WERI-Rb-1 (cell line): ENCODE measurements at regions not wholly inside any gene's neighbourhood (a gene's known extent, or its start where the extent isn't known, plus 50 kb on each side); places are given as distances from the start of the nearest gene placed in this dataset.

Experiments
- DNase-seq: peaks from one replicate; pipeline ENCODE4 v3.0.0-alpha.2; 2020
- H3K27ac ChIP-seq: fragments of 250-450 bp; sonication (Bioruptor Pico); 2 replicates; pipeline ENCODE4 v1.5.1; 2020; ENCODE audit warnings: mild to moderate bottlenecking, moderate library complexity
- H3K27me3 ChIP-seq: fragments of 250-450 bp; sonication (Bioruptor Pico); 2 replicates; pipeline ENCODE4 v1.5.1; 2021; ENCODE audit warnings: mild to moderate bottlenecking, low read depth, moderate library complexity; ENCODE audit not compliant: insufficient read depth, severe bottlenecking
- H3K36me3 ChIP-seq: fragments of 250-450 bp; sonication (Bioruptor Pico); 2 replicates; pipeline ENCODE4 v1.5.1; 2020; ENCODE audit warnings: mild to moderate bottlenecking, moderate library complexity
- H3K4me3 ChIP-seq: 2 replicates; pipeline ENCODE4 v1.5.1; 2011; ENCODE audit warnings: low read depth, mild to moderate bottlenecking, control low read depth, low read length
- H3K9me3 ChIP-seq: fragments of 250-450 bp; sonication (Bioruptor Pico); 2 replicates; pipeline ENCODE4 v1.5.1; 2021; ENCODE audit warnings: mild to moderate bottlenecking, moderate library complexity; ENCODE audit not compliant: severe bottlenecking
- CTCF ChIP-seq: IDR thresholded peaks from 2 replicates; pipeline ENCODE4 v1.5.1; 2011; ENCODE audit warnings: low read depth, mild to moderate bottlenecking, control low read depth, inconsistent platforms, low read length

GRCh38 chr3:72368331-72368975 lies 479.8 kb downstream of the SHQ1 start:
- H3K36me3 ChIP-seq: peaks cover 1% of the 10 kb centered on the region
- H3K27me3 ChIP-seq: no peaks in the 10 kb centered on the region
- DNase-seq: peak; percentile 34
- H3K4me3 ChIP-seq: no peak overlapping the region
- no peak overlapping the region for H3K27ac ChIP-seq
- no peaks in the 10 kb centered on the region for H3K9me3 ChIP-seq
- no peak for TF ChIP-seq CTCF

GRCh38 chr3:72361990-72362389 lies 486.3 kb downstream of the SHQ1 start:
- no peaks in the 10 kb centered on the region for H3K36me3 ChIP-seq
- no peak for TF ChIP-seq CTCF

GRCh38 chr3:72359743-72360142 lies 488.5 kb downstream of the SHQ1 start:
- no peak overlapping the region for H3K27ac ChIP-seq

More at GRCh38 chr3:72361990-72362389, 486.3 kb downstream of the SHQ1 start:
- Histone ChIP-seq H3K9me3 (no peaks in the 10 kb centered on the region), H3K4me3 (no peak overlapping the region), H3K27me3 (no peaks in the 10 kb centered on the region), H3K27ac (no peak overlapping the region)
- DNase-seq: no peak

GRCh38 chr3:72355168-72355567 lies 493.1 kb downstream of the SHQ1 start:
- Histone ChIP-seq H3K27ac (peak overlapping the region; percentile 15; the same call in 1 of the 2 replicates), H3K9me3 (no peaks in the 10 kb centered on the region), H3K4me3 (no peak overlapping the region), H3K36me3 (no peaks in the 10 kb centered on the region), H3K27me3 (no peaks in the 10 kb centered on the region)
- TF ChIP-seq CTCF: no peak
- no peak for DNase-seq

More at GRCh38 chr3:72359743-72360142, 488.5 kb downstream of the SHQ1 start:
- Histone ChIP-seq H3K4me3 (no peak overlapping the region), H3K9me3 (no peaks in the 10 kb centered on the region), H3K36me3 (no peaks in the 10 kb centered on the region), H3K27me3 (no peaks in the 10 kb centered on the region)
- no peak for TF ChIP-seq CTCF
- DNase-seq: no peak

GRCh38 chr3:72354486-72354885 lies 493.8 kb downstream of the SHQ1 start:
- H3K9me3 ChIP-seq: no peaks in the 10 kb centered on the region
- H3K36me3 ChIP-seq: no peaks in the 10 kb centered on the region
- no peak for TF ChIP-seq CTCF
- no peaks in the 10 kb centered on the region for H3K27me3 ChIP-seq
- no peak for DNase-seq
- H3K4me3 ChIP-seq: no peak overlapping the region
- no peak overlapping the region for H3K27ac ChIP-seq
